ENCODE measurements at regions not wholly inside any gene's neighbourhood (a gene's known extent, or its start where the extent isn't known, plus 50 kb on each side); places are given as distances from the start of the nearest gene placed in this dataset.
"Not testable (repeated sequence)": the region's sequence is repeated elsewhere in the genome, so short reads cannot be mapped to it uniquely, and the experiment has no call there.

DNA sequence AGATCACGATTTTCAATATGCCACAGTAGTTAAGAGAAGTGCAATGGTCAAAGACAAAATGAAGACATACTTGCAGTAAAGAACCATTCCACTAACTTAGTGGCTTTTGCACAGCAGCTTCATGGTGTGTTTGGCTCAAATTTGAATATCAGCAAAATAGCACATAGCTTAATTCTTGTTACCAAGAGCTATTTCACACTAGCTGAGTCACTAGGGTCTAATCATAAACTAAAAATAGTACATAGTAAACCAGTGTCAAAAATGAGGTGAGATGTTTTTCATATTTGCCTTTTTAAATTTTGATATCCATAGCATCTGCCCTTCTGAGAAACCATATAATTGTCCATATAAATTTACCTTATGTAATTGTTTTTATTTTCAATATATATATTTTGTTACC is 325.0 kb upstream of the LUZP2 start:
- Histone ChIP-seq H3K36me3 (no peaks in the 10 kb centered on the region), H3K4me1 (no peaks in the 10 kb centered on the region), H3K9me3 (no peaks in the 10 kb centered on the region), H3K4me3 (no peak overlapping the region), H3K27ac (no peak overlapping the region), H3K27me3 (no peaks in the 10 kb centered on the region)
- intact Hi-C loops (cut with DNase I): no loop called here
- TF ChIP-seq, protein P1, sequence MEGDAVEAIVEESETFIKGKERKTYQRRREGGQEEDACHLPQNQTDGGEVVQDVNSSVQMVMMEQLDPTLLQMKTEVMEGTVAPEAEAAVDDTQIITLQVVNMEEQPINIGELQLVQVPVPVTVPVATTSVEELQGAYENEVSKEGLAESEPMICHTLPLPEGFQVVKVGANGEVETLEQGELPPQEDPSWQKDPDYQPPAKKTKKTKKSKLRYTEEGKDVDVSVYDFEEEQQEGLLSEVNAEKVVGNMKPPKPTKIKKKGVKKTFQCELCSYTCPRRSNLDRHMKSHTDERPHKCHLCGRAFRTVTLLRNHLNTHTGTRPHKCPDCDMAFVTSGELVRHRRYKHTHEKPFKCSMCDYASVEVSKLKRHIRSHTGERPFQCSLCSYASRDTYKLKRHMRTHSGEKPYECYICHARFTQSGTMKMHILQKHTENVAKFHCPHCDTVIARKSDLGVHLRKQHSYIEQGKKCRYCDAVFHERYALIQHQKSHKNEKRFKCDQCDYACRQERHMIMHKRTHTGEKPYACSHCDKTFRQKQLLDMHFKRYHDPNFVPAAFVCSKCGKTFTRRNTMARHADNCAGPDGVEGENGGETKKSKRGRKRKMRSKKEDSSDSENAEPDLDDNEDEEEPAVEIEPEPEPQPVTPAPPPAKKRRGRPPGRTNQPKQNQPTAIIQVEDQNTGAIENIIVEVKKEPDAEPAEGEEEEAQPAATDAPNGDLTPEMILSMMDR (IDR thresholded peaks at IDR 0.05): no peak
- no peak for DNase-seq (ENCODE audit: extremely low spot score in 2 of 2)

DNA sequence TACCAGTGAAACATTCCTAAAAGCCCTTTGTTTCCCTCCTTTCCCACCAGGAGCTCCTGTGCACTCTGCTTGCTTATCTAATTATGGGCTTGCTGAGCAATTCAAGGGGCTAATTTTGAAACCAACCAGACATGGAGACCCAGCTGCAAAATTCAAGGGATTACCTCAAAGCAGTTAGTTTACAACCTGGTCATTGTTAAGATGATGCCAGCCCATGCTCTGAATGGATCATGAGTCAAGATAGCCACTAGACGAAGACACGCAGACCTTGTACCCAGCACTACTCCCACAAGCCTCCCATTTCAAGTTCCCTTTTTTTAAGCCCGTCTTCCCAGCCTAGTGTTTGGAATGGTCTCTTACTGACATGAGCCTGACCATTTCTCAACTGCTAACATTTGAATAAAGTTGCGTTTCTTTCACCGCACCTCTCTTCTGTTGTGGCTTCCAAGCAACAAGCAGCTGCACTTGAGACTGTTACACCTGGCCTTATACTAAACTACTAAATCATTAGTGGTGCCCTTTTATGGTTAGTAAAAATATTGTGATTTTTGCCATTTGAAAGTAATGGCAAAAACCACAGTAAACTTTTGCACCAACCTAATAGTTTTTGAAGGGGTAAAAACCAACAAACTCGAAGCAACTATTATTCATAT is 315.3 kb upstream of the LUZP2 start:
- DNase-seq (ENCODE audit: extremely low spot score in 2 of 2): no peak
- Histone ChIP-seq H3K4me1 (no peaks in the 10 kb centered on the region), H3K36me3 (no peaks in the 10 kb centered on the region), H3K4me3 (no peak overlapping the region), H3K27ac (no peak overlapping the region), H3K9me3 (no peaks in the 10 kb centered on the region), H3K27me3 (no peaks in the 10 kb centered on the region)
- TF ChIP-seq POLR2A (IDR thresholded peaks at IDR 0.05) (no peak), POLR2AphosphoS5 (IDR thresholded peaks at IDR 0.05; ENCODE audit: insufficient read depth in 1 of 2, low read depth in 1 of 2) (no peak)
- TF ChIP-seq, protein P1 (IDR thresholded peaks at IDR 0.05): no peak
- intact Hi-C loops (cut with DNase I): no loop called here

DNA sequence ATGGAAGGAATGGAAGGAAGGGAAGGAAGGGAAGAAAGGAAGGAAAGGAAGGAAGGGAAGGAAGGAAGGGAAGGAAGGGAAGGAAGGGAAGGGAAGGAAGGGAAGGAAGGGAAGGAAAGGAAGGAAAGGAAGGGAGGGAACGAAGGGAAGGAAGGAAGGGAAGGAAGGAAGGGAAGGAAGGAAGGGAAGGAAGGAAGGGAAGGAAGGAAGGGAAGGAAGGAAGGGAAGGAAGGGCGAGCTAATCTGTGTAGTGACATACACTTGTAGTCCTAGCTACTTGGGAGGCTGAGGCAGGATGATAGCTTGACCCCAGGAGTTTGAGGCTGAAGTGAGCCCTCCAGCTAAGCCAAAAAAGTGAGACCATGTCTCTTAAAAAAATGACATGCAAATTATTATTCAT is 311.3 kb upstream of the LUZP2 start:
- H3K4me1 ChIP-seq; H3K4me3 ChIP-seq; H3K27ac ChIP-seq; H3K36me3 ChIP-seq; DNase-seq (ENCODE audit: extremely low spot score in 2 of 2); intact Hi-C loops (cut with DNase I); H3K9me3 ChIP-seq; H3K27me3 ChIP-seq: not testable (repeated sequence)

DNA sequence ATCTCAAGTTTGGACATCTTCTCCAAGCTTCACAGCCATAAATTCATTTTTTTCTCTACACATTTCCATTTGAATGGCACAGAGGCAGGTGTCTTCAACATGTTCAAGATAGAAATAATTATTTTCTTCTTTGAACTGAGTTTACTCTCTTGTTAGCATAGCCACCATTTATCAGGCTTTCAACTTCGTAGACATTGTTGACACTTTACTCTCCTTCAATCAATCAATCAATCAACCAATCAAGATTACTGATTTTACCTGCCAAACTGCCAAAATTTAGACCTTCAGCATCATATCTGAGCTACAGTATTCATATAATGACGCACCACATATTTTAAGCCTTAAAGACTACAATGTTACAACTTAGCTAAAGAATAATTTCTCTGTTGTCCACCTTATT is 300.1 kb upstream of the LUZP2 start:
- DNase-seq (ENCODE audit: extremely low spot score in 2 of 2): no peak
- intact Hi-C loops (cut with DNase I): no loop called here
- H3K27ac ChIP-seq: no peak overlapping the region
- no peak overlapping the region for H3K4me3 ChIP-seq
- TF ChIP-seq POLR2AphosphoS5 (IDR thresholded peaks at IDR 0.05; ENCODE audit: insufficient read depth in 1 of 2, low read depth in 1 of 2): no peak
- TF ChIP-seq, protein P1 (IDR thresholded peaks at IDR 0.05): no peak
- TF ChIP-seq POLR2A (IDR thresholded peaks at IDR 0.05): no peak
- no peaks in the 10 kb centered on the region for H3K27me3 ChIP-seq
- no peaks in the 10 kb centered on the region for H3K36me3 ChIP-seq
- no peaks in the 10 kb centered on the region for H3K4me1 ChIP-seq
- H3K9me3 ChIP-seq: no peaks in the 10 kb centered on the region

DNA sequence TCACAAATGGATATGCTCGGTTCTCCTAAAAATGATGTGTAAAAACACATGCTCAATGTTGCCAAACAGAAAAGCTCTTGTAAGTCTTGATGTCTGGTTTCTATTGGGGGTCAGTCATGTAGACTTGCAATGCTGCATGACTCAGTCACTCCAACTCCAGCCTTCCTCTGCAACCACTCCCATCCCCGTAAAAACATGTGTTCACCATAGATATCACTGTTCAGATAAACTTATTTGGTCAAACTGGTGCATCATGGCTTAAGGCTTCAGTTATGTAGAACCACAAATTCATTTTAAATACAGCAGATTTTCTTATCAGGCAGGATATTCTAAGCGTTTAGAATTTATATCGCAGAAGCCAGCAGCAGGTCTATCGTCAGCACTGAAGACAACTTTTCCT is 298.4 kb upstream of the LUZP2 start:
- Histone ChIP-seq H3K4me3 (no peak overlapping the region), H3K27me3 (no peaks in the 10 kb centered on the region), H3K36me3 (no peaks in the 10 kb centered on the region), H3K4me1 (no peaks in the 10 kb centered on the region), H3K9me3 (no peaks in the 10 kb centered on the region), H3K27ac (no peak overlapping the region)
- TF ChIP-seq, protein P1 (IDR thresholded peaks at IDR 0.05): no peak
- no peak for TF ChIP-seq POLR2AphosphoS5 (IDR thresholded peaks at IDR 0.05; ENCODE audit: insufficient read depth in 1 of 2, low read depth in 1 of 2)
- TF ChIP-seq POLR2A (IDR thresholded peaks at IDR 0.05): no peak
- no peak for DNase-seq (ENCODE audit: extremely low spot score in 2 of 2)
- intact Hi-C loops (cut with DNase I): no loop called here

DNA sequence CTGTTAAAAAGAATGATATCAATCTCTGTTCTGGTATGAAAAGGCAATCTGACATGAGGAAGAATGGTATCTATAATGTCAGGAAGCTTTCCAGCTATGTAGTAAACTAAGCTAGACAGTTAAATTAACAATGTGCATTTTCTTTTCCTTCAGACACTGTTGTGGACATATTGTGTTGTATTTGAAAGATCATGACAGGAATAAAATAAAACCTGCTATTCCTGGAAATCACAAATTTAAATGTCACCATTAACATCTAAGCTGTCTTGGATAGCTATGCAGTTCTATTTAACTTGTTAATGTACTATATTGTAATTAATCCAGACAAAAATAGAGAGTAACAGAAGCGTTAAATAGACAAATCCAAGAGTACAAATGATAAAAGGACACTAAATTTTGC is 297.4 kb upstream of the LUZP2 start:
- Histone ChIP-seq H3K4me1 (no peaks in the 10 kb centered on the region), H3K36me3 (no peaks in the 10 kb centered on the region), H3K27me3 (no peaks in the 10 kb centered on the region), H3K4me3 (no peak overlapping the region), H3K27ac (no peak overlapping the region), H3K9me3 (no peaks in the 10 kb centered on the region)
- intact Hi-C loops (cut with DNase I): no loop called here
- no peak for DNase-seq (ENCODE audit: extremely low spot score in 2 of 2)
- TF ChIP-seq POLR2A (IDR thresholded peaks at IDR 0.05) (no peak), POLR2AphosphoS5 (IDR thresholded peaks at IDR 0.05; ENCODE audit: insufficient read depth in 1 of 2, low read depth in 1 of 2) (no peak)
- TF ChIP-seq, protein P1 (IDR thresholded peaks at IDR 0.05): no peak
